ENCODE measurements at regions not wholly inside any gene's neighbourhood (a gene's known extent, or its start where the extent isn't known, plus 50 kb on each side); places are given as distances from the start of the nearest gene placed in this dataset.

DNA sequence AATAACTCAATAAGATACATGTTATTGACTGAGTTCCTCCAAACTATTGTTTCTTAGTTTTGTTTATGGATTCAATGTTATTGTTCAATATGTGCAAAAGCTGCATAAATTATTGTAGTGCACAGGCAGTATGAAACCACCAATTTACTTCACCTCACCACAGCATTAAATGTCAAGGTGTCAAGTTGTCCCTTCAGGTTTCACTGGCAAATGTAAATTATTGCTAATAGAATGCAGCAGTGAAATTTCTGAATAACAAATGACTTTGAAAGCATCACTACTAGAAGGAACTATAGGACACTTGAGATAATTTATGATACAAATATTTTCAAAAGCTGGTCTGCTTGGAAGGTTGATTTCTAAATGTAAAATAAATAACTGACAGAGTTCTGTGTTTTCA is 116.4 kb upstream of the PTPRD start:
- TF ChIP-seq, protein P1, sequence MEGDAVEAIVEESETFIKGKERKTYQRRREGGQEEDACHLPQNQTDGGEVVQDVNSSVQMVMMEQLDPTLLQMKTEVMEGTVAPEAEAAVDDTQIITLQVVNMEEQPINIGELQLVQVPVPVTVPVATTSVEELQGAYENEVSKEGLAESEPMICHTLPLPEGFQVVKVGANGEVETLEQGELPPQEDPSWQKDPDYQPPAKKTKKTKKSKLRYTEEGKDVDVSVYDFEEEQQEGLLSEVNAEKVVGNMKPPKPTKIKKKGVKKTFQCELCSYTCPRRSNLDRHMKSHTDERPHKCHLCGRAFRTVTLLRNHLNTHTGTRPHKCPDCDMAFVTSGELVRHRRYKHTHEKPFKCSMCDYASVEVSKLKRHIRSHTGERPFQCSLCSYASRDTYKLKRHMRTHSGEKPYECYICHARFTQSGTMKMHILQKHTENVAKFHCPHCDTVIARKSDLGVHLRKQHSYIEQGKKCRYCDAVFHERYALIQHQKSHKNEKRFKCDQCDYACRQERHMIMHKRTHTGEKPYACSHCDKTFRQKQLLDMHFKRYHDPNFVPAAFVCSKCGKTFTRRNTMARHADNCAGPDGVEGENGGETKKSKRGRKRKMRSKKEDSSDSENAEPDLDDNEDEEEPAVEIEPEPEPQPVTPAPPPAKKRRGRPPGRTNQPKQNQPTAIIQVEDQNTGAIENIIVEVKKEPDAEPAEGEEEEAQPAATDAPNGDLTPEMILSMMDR (IDR thresholded peaks at IDR 0.05; ENCODE audit: extremely low read depth, insufficient read depth, missing control alignments): no peak
- in situ Hi-C loops (cut with MboI; ENCODE audit: low pct_unique_long_range_greater_than_20kb, low sequenced_read_pairs, unreplicated experiment): no loop called here
- DNase-seq (ENCODE audit: low spot score): no peak

DNA sequence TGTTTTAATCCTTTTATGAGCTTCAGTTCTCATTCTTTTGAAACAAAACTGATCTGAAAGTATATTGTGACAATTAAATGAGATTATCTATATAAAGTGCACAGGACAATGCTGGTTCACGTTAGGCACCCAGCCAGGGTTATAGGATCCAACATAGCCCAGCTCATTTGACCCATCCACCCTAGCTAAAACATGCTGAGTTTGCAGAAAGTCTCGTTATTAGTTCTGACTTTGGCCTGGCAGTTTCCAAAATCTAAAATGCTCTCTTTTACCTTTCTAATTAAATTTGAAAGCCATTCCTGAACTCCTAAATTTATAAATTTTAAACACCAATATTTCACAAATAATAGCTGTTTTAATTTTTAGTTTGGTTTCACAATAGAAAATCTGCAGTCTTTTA is 131.9 kb upstream of the PTPRD start:
- in situ Hi-C loops (cut with MboI; ENCODE audit: low pct_unique_long_range_greater_than_20kb, low sequenced_read_pairs, unreplicated experiment): no loop called here
- DNase-seq (ENCODE audit: low spot score): no peak
- TF ChIP-seq, protein P1 (IDR thresholded peaks at IDR 0.05; ENCODE audit: extremely low read depth, insufficient read depth, missing control alignments): no peak

DNA sequence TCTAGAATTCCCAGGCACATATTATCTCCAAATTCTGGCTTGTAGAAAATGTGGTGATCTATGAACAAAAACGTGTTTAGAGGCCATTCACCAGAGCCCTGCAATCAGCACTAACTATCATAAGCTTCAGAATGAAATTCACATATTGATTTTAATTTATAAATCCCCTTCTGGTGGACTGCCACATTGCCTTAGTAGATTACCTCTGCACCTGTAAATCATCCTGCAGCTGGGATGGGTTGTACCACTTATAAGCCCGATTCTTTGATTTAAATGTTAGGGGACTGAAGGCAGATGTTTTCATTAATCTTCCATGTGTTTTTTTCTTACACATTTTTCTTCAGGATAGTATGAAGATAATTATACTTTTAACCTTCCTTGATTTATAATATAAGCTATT is 140.7 kb upstream of the PTPRD start:
- in situ Hi-C loops (cut with MboI; ENCODE audit: low pct_unique_long_range_greater_than_20kb, low sequenced_read_pairs, unreplicated experiment): no loop called here
- DNase-seq (ENCODE audit: low spot score): no peak
- TF ChIP-seq, protein P1 (IDR thresholded peaks at IDR 0.05; ENCODE audit: extremely low read depth, insufficient read depth, missing control alignments): no peak

DNA sequence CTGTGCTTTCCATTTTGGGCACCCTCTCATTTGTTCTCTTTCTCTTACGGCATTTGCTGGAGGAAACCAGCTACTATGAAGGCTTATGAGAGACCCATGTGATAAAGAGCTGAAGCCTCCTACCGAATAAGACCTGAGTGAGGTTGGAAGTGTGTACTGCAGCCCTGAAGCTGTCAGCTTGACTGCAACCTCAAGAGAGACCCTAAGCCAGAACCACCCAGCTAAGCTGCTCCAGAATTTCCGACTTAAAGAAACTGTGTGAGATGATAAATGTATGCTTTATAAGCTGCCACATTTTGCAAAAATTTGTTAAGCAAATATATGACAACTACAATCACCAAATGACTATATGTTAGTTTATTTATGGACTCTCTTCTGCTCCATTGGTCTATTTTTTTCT is 151.7 kb upstream of the PTPRD start:
- in situ Hi-C loops (cut with MboI; ENCODE audit: low pct_unique_long_range_greater_than_20kb, low sequenced_read_pairs, unreplicated experiment): no loop called here
- TF ChIP-seq, protein P1 (IDR thresholded peaks at IDR 0.05; ENCODE audit: extremely low read depth, insufficient read depth, missing control alignments): no peak
- no peak for DNase-seq (ENCODE audit: low spot score)

DNA sequence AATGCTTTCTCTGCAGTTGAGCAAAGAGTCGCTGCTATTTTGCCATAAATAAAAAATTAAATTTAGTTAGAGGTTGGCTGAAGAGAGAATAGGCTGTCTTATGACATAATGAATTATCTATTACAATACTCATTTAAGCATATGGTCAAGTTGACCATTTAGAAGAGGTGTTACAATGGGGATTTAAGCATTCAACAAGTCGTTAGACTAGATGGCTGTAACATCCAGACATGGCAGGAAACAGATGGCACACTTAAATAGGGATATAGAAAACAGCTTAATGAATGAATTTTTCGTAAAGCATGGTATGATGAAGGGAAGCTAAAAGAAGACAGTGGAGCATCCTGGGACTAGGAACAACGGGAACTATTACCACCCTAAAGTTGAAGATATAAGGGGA is 160.3 kb upstream of the PTPRD start:
- DNase-seq (ENCODE audit: low spot score): no peak
- in situ Hi-C loops (cut with MboI; ENCODE audit: low pct_unique_long_range_greater_than_20kb, low sequenced_read_pairs, unreplicated experiment): no loop called here
- TF ChIP-seq, protein P1 (IDR thresholded peaks at IDR 0.05; ENCODE audit: extremely low read depth, insufficient read depth, missing control alignments): no peak

DNA sequence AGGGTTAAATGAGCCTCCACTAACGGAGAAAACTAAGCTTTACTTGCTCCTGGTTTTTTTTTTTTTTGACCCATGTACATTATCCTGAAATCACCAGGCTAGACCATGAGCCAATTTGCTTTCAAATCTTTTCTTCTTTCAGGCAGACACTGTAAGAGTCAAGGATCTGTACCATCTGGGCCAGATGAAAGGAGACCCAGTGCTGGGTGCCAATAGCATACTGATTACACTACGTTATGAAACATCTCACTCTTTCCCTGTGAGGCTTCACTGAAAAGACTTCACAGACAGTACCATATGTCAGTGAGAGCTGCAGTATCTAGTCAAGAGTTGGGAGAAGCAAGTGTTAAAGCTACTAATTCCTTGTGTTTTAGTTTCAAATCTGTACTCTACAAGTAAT is 161.2 kb upstream of the PTPRD start:
- in situ Hi-C loops (cut with MboI; ENCODE audit: low pct_unique_long_range_greater_than_20kb, low sequenced_read_pairs, unreplicated experiment): no loop called here
- DNase-seq (ENCODE audit: low spot score): no peak

More for the DNA sequence above, 161.2 kb upstream of the PTPRD start:
- TF ChIP-seq, protein P1 (IDR thresholded peaks at IDR 0.05; ENCODE audit: extremely low read depth, insufficient read depth, missing control alignments): no peak

Measured in GM13977 (cell line).